ENCODE measurements at regions not wholly inside any gene's neighbourhood (a gene's known extent, or its start where the extent isn't known, plus 50 kb on each side); places are given as distances from the start of the nearest gene placed in this dataset.
"Not testable (repeated sequence)": the region's sequence is repeated elsewhere in the genome, so short reads cannot be mapped to it uniquely, and the experiment has no call there.

DNA sequence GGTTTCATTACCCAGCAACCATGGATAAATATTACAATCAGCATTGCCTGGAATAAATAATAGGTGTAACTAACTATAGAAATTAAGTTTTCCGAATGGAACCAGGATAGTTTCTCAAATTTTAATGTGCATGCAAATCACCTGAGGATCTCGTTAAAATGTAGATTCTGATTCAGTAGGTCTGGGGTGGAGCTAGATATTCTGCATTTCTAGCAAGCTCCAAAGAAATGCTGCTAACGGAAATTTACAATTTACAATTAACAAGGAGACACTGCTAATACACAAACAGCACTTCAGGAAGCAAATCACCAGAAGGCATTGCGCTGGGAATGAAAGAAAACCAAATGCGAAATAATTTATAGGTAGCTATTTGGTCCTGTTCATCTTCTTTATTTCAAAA, 597.5 kb upstream of the KLF12 start:
- Mint-ChIP-seq H3K9me3 (no peaks in the 10 kb centered on the region), H3K4me3 (no peak overlapping the region), H3K36me3 (no peaks in the 10 kb centered on the region), H3K27me3 (no peaks in the 10 kb centered on the region), H3K27ac (no peak overlapping the region), H3K4me1 (no peaks in the 10 kb centered on the region)
- DNase-seq, result no peak

DNA sequence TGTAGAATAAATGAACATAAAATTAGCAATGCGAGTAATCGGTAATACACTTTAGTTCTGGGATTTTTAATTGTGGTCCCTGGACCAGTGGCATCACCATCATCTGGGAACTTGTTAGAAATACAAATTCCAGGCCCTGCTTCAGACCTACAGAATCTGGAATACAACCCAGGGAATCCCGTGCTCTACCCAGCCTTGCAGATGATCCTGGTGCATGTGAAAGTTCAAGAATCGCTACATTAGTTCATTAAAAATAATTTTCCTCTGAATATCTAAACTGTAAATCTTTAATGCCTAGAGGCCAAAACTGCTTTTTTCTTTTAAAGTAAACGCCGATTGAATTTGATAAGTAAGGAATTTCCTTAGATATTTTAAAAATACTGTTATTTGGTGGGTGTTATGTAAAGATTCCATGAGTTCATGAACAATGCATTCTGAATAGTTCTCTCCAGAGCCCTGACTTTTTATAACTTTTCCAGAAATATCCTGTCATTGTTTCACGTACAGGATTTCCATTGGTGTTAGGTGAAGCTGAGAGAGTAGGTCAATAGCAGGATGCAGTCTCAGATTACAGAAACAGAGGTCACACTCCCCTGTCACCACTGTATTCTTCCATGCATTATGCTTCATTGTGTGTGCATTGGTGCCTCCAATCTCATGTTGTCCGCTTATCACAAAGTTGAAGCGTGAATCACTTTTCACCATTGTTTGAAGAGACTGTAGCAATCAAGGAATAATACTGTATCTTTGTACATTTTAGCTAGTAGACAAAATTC, 596.5 kb upstream of the KLF12 start:
- no peaks in the 10 kb centered on the region for H3K36me3 Mint-ChIP-seq
- no peak overlapping the region for H3K27ac Mint-ChIP-seq
- no peaks in the 10 kb centered on the region for H3K4me1 Mint-ChIP-seq
- H3K4me3 Mint-ChIP-seq, result no peak overlapping the region
- H3K27me3 Mint-ChIP-seq, result no peaks in the 10 kb centered on the region
- H3K9me3 Mint-ChIP-seq, result no peaks in the 10 kb centered on the region
- no peak for DNase-seq

DNA sequence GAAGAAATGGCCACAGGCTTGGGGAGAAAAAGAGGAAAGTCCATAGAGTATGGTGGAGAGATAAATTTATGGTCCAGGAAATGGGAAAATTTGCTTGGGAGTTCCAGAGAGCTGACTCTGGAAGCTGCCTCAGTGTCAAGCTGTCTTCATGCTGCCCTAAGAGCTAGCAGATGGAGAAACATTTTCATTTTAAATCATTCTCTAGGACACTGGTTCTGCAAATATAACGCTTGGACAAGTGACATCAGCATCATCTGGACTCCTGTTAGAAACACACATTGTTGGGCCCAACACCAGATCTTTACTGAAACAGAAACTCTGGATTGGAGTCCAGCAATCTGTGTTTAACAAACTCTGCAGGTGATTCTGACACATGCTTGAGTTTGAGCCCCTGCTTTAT, 592.0 kb upstream of the KLF12 start:
- no peak for DNase-seq
- H3K4me3 Mint-ChIP-seq, result no peak overlapping the region
- no peaks in the 10 kb centered on the region for H3K9me3 Mint-ChIP-seq
- no peak overlapping the region for H3K27ac Mint-ChIP-seq
- no peaks in the 10 kb centered on the region for H3K4me1 Mint-ChIP-seq
- H3K27me3 Mint-ChIP-seq, result peaks cover 5% of the 10 kb centered on the region
- no peaks in the 10 kb centered on the region for H3K36me3 Mint-ChIP-seq

DNA sequence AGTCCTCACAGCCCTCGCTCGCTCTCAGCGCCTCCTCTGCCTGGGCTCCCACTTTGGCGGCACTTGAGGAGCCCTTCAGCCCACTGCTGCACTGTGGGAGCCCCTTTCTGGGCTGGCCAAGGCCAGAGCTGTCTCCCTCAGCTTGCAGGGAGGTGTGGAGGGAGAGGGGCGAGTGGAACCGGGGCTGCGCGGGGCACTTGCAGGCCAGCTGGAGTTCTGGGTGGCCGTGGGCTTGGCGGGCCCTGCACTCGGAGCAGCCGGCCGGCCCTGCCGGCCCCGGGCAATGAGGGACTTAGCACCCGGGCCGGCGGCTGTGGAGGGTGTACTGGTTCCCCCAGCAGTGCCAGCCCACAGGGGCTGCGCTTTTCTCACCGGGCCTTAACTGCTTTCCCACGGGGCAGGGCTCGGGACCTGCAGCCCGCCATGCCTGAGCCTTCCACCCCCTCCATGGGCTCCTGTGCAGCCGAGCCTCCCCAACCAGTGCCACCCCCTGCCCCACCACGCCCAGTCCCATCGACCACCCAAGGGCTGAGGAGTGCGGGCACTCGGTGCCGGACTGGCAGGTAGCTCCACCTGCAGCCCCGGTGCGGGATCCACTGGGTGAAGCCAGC, 584.1 kb upstream of the KLF12 start:
- H3K27me3 Mint-ChIP-seq, result not testable (repeated sequence)

DNA sequence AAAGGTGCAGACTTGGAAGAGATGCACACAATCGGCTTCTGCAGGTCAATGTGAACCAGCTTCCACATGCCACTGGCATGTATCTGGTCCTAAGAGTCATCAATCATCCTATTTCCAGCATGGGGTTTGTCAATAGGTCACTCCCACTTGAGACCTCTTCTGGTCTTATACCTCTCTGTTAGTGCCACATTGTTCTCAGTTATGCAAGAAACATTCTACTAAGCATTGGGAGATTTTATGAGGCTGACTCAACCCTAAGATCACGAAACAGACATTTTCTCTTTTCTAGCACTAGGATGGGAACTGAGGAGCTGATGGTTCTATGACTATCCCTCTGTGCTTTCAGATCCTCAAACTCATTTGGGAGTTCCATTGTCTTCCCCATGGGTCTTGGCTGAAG, 581.5 kb upstream of the KLF12 start:
- H3K27ac Mint-ChIP-seq, result no peak overlapping the region
- no peaks in the 10 kb centered on the region for H3K4me1 Mint-ChIP-seq
- no peak overlapping the region for H3K4me3 Mint-ChIP-seq
- DNase-seq, result no peak
- H3K36me3 Mint-ChIP-seq, result no peaks in the 10 kb centered on the region
- H3K9me3 Mint-ChIP-seq, result peaks cover 2% of the 10 kb centered on the region
- no peaks in the 10 kb centered on the region for H3K27me3 Mint-ChIP-seq

More for the DNA sequence above, 584.1 kb upstream of the KLF12 start:
- H3K36me3 Mint-ChIP-seq, DNase-seq, H3K9me3 Mint-ChIP-seq, H3K27ac Mint-ChIP-seq, H3K4me1 Mint-ChIP-seq, H3K4me3 Mint-ChIP-seq: not testable (repeated sequence)

DNA sequence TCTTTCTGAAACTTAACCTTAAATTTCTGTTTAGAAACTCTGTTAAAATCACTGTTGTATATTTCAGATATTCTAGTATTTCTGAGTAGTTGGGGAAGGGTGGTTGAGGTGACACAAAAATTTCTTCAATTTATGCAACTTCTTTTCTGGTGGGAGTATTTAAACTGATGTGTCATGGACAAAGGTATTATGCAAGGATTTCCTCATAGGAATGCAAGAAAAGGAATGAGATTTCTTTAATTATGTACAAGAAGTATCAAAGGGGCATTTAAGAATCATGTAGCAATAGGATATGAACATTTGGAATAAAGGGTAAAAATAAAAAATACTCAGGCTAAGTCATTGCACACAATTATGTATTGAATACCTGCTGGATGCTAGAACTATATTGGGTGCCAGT, 575.8 kb upstream of the KLF12 start:
- H3K27ac Mint-ChIP-seq, result no peak overlapping the region
- H3K9me3 Mint-ChIP-seq, result no peaks in the 10 kb centered on the region
- no peak overlapping the region for H3K4me3 Mint-ChIP-seq
- DNase-seq, result no peak
- no peaks in the 10 kb centered on the region for H3K27me3 Mint-ChIP-seq
- H3K4me1 Mint-ChIP-seq, result no peaks in the 10 kb centered on the region
- no peaks in the 10 kb centered on the region for H3K36me3 Mint-ChIP-seq

DNA sequence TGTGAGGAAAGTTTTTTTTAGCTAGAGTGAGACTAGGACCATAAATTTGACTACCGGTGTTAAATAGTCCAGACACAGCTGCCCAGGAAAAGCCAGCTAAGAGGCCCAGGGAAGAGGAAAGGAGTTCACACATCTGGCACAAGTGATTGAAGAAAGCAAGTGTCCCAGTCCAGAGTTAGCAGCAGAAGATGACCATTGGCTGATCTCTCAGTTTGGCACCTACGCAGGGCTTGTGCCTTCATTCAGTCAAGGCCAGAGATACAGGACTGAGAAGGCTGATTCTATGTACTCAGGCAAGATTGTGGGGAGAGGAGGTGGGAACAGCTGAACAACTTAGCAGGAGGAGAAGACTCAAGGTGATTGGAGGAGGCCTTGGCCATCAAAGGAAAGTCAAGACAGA, 575.0 kb upstream of the KLF12 start:
- no peaks in the 10 kb centered on the region for H3K9me3 Mint-ChIP-seq
- H3K27ac Mint-ChIP-seq, result no peak overlapping the region
- H3K36me3 Mint-ChIP-seq, result no peaks in the 10 kb centered on the region
- H3K4me3 Mint-ChIP-seq, result no peak overlapping the region
- no peak for DNase-seq
- H3K4me1 Mint-ChIP-seq, result no peaks in the 10 kb centered on the region
- H3K27me3 Mint-ChIP-seq, result no peaks in the 10 kb centered on the region

DNA sequence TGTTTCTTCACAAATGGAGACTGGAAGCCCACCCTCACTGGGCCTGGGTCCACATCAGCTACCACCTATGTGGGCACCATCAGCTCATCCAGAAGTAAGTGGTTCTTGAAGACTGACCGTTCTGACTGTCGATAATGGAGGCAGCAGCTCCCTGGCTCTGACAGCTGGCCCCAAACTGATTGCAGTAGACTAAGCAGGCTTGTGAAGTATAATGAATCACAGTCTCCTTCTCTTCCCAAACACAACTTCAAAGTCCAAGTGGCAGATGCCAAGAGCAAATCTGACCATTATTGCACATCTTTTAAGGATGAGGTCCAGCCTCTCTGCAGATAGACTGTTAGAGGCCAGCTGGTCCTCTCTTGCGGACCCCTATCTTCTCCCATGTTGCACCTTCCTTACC, 574.4 kb upstream of the KLF12 start:
- DNase-seq, result no peak
- Mint-ChIP-seq H3K9me3 (no peaks in the 10 kb centered on the region), H3K4me1 (no peaks in the 10 kb centered on the region), H3K27me3 (no peaks in the 10 kb centered on the region), H3K36me3 (no peaks in the 10 kb centered on the region), H3K4me3 (no peak overlapping the region), H3K27ac (no peak overlapping the region)

DNA sequence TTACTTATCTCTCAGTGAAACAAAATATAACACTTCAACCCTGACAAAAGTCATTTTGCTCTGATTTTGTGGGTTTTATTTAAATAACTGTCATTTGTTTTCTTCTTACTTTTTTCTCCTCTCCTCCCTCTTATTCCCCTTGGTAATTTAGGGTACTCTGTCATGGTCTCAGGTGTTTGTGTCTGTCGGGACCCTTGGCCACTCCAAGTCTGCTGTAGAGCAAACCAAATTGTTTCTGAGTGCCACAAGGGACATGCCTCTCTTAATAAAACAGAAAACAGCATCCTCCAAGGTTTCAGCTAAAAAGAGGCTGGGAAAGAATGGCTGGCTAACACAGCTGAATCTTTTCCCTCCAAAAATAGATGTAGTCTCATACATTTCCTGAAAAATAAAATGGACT, 573.1 kb upstream of the KLF12 start:
- no peak overlapping the region for H3K27ac Mint-ChIP-seq
- no peaks in the 10 kb centered on the region for H3K27me3 Mint-ChIP-seq
- H3K4me1 Mint-ChIP-seq, result no peaks in the 10 kb centered on the region
- no peaks in the 10 kb centered on the region for H3K36me3 Mint-ChIP-seq
- no peaks in the 10 kb centered on the region for H3K9me3 Mint-ChIP-seq
- H3K4me3 Mint-ChIP-seq, result no peak overlapping the region
- no peak for DNase-seq

DNA sequence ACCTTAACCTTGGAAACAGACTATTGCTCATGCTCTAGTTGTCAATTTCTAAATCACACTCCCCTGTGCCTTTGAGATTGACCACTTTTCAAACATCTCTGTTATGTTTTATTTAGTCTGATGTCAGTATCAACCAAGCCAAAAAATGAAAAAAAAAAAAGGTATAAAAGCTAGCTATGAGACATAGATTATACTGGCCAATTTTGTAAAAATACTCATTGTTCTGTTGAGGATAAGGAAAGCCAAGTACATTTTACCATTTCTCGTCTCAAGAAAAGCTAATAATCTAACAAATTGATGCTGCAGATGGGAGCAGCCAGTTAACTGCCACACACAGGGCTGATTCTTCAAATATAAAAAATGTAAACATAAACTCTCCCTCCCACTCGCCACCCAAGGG, 572.6 kb upstream of the KLF12 start:
- Mint-ChIP-seq H3K9me3 (no peaks in the 10 kb centered on the region), H3K4me1 (no peaks in the 10 kb centered on the region)
- no peak for DNase-seq

DNA sequence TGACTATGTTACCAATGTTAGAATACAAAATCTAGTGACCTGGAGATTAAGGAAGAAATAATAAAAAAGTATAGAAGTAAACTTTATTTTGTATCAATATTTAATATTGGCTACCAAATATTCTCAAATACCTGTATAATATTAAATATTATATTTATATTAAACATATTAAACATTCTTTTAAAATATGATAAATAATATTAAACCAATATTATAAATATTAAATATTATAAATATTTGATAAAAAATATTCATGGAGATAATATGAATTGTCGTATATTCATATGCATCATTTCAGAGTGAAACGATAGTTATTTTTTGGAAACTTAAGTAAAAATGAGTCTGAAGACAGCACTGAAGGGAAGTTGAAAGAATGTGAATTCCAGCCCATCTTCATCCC, 571.2 kb upstream of the KLF12 start:
- no peaks in the 10 kb centered on the region for H3K4me1 Mint-ChIP-seq
- no peaks in the 10 kb centered on the region for H3K9me3 Mint-ChIP-seq
- H3K4me3 Mint-ChIP-seq, result no peak overlapping the region
- no peaks in the 10 kb centered on the region for H3K36me3 Mint-ChIP-seq
- no peak overlapping the region for H3K27ac Mint-ChIP-seq
- H3K27me3 Mint-ChIP-seq, result no peaks in the 10 kb centered on the region
- DNase-seq, result no peak

More for the DNA sequence above, 572.6 kb upstream of the KLF12 start:
- no peak overlapping the region for H3K27ac Mint-ChIP-seq
- no peaks in the 10 kb centered on the region for H3K36me3 Mint-ChIP-seq
- H3K4me3 Mint-ChIP-seq, result no peak overlapping the region
- no peaks in the 10 kb centered on the region for H3K27me3 Mint-ChIP-seq

DNA sequence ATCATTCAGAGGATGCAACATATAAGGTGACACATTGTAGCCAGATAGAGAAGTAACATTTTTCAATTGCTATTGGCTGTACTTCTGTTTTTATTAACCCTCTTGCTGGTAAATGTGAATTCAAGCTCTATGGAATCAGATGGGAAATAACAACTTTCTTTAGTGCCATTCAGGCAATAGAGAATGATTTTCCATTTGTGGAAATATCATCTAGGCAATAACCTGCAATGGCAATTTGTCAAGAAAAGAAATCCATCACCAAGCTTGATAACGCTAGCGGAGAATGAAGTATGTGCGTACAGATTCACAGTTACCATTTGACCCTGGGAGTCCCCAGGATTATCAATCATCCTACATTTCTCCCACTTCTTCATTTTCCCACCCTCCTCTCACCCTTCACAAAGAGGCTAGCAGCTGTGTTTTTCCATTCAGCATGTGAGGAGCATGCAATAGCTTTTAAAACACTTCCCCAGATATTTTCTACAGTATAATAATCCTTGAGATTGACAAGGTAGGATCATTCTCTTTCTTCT, 569.7 kb upstream of the KLF12 start:
- no peak overlapping the region for H3K4me3 Mint-ChIP-seq
- no peak overlapping the region for H3K27ac Mint-ChIP-seq
- peaks cover under 1% of the 10 kb centered on the region for H3K9me3 Mint-ChIP-seq
- no peaks in the 10 kb centered on the region for H3K4me1 Mint-ChIP-seq
- H3K36me3 Mint-ChIP-seq, result no peaks in the 10 kb centered on the region
- no peak for DNase-seq
- no peaks in the 10 kb centered on the region for H3K27me3 Mint-ChIP-seq

DNA sequence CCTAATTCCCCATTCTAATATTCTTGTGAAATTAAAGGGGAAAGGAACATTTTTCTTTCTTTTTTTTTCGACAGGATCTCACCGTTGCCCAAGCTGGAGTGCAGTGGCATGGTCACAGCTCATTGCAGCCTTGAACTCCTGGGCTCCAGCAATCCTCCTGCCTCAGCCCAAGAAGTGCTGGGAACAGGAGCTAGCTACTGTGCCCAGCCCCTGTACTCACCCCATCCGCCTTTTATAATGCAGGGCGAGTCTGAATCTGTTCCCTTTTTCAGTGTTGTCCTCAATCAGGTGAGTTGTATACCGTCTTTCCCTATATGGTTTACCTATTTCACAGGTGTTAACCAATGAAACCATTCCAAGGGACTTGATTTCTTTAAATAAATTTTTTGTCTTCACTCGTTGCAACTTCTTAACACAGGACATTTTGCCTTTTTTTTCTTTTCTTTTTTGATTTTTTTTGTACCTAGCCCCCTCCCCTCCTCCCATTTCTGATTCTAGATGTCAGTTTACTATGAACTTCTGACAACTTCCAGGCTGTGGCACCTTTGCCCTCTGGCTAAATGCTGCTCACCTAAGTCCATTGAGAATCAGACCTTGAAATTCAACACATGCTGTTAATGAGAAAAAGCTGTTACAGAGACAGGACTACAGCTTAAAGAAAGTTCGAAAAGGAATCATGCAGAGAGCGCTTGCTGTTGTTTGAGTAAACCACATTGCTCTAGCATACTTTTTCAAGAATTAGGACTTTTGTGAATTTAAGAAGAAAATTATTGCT, 562.1 kb upstream of the KLF12 start:
- H3K4me3 Mint-ChIP-seq, result no peak overlapping the region
- no peaks in the 10 kb centered on the region for H3K4me1 Mint-ChIP-seq
- H3K36me3 Mint-ChIP-seq, result no peaks in the 10 kb centered on the region
- DNase-seq, result no peak
- H3K9me3 Mint-ChIP-seq, result peaks cover 2% of the 10 kb centered on the region
- no peaks in the 10 kb centered on the region for H3K27me3 Mint-ChIP-seq
- H3K27ac Mint-ChIP-seq, result no peak overlapping the region

DNA sequence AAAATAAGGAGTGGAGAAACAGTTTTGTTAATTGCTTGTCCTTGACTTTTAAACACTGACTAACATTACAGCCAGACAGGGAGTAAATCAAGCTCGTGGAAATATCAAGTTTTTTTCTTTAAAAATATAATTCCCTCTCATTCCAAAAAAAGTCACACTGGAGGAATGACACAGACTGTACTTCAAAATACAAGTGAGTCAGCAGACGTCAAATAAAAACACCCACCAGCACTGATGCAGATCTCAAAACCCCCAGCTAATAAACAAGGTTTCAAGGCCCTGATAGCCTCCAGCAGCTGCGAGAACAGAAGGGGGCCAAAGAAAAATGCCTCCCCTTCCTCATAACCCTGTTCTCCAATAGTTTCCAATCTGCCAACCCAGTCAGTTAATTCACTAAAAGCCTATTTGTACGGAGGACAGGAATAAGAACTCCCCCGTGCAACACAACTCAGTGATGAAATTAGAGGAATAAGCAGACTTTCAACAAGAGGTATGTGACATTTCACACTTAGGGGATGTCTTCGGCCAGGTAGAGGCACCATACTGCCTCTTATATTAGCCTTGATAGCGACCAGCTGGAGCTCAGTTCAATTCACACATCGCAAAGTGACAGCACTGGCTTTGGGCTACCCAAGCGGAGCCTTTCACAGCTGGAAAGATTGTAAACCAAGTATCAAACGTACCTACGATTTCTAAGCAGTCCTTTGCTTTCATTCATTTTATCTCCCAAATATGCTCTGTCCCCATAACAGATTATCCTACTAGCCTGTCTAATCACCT, 561.0 kb upstream of the KLF12 start:
- no peak overlapping the region for H3K27ac Mint-ChIP-seq
- H3K4me1 Mint-ChIP-seq, result no peaks in the 10 kb centered on the region
- H3K36me3 Mint-ChIP-seq, result no peaks in the 10 kb centered on the region
- H3K9me3 Mint-ChIP-seq, result peaks cover 2% of the 10 kb centered on the region
- no peak overlapping the region for H3K4me3 Mint-ChIP-seq
- no peak for DNase-seq
- no peaks in the 10 kb centered on the region for H3K27me3 Mint-ChIP-seq

All from activated naive CD8-positive, alpha-beta T cell treated with anti-CD3 and anti-CD28 coated beads for 36 hours (primary cell).